Nephron progenitor cell (in vitro differentiated cells): ENCODE measurements at regions not wholly inside any gene's neighbourhood (a gene's known extent, or its start where the extent isn't known, plus 50 kb on each side); places are given as distances from the start of the nearest gene placed in this dataset.

Experiments used
- DNase-seq: peaks from one replicate; pipeline ENCODE4 v3.0.0; 2021
- H3K27ac Mint-ChIP-seq: 2 replicates; pipeline ENCODE4 v1.8.0; 2021; ENCODE audit warnings: mild to moderate bottlenecking, moderate library complexity, mixed read lengths
- H3K27me3 Mint-ChIP-seq: 2 replicates; pipeline ENCODE4 v1.8.0; 2021; ENCODE audit warnings: mild to moderate bottlenecking, low read depth, mixed read lengths; ENCODE audit not compliant: poor library complexity
- H3K36me3 Mint-ChIP-seq: 2 replicates; pipeline ENCODE4 v1.8.0; 2021; ENCODE audit warnings: low read depth, mixed read lengths
- H3K4me1 Mint-ChIP-seq: 2 replicates; pipeline ENCODE4 v1.8.0; 2021; ENCODE audit warnings: mixed read lengths
- H3K4me3 Mint-ChIP-seq: 2 replicates; pipeline ENCODE4 v1.8.0; 2021; ENCODE audit warnings: mild to moderate bottlenecking, moderate library complexity, mixed read lengths
- H3K9me3 Mint-ChIP-seq: 2 replicates; pipeline ENCODE4 v1.8.0; 2021; ENCODE audit warnings: mild to moderate bottlenecking, moderate library complexity, mixed read lengths
- CTCF ChIP-seq: fragments of 200-600 bp; sonication (generic); IDR thresholded peaks from 2 replicates; pipeline ENCODE4 v1.5.0; 2021; ENCODE audit warnings: antibody characterized with exemption

GRCh38 chr4:124514588-124514987 lies 197.9 kb downstream of the ANKRD50 start:
- Mint-ChIP-seq H3K27me3 (peaks cover 4% of the 10 kb centered on the region), H3K36me3 (no peaks in the 10 kb centered on the region), H3K9me3 (no peaks in the 10 kb centered on the region), H3K4me3 (no peak overlapping the region), H3K4me1 (no peaks in the 10 kb centered on the region), H3K27ac (peak overlapping the region; percentile 61)
- no peak for TF ChIP-seq CTCF
- no peak for DNase-seq

GRCh38 chr4:124515591-124515990 lies 196.9 kb downstream of the ANKRD50 start:
- TF ChIP-seq CTCF = no peak
- DNase-seq = no peak
- no peak overlapping the region for H3K4me3 Mint-ChIP-seq
- H3K27me3 Mint-ChIP-seq = peaks cover 4% of the 10 kb centered on the region
- H3K4me1 Mint-ChIP-seq = no peaks in the 10 kb centered on the region
- H3K27ac Mint-ChIP-seq = no peak overlapping the region
- H3K36me3 Mint-ChIP-seq = no peaks in the 10 kb centered on the region
- H3K9me3 Mint-ChIP-seq = no peaks in the 10 kb centered on the region

GRCh38 chr4:124519196-124519595 lies 193.3 kb downstream of the ANKRD50 start:
- H3K36me3 Mint-ChIP-seq = no peaks in the 10 kb centered on the region
- no peak for DNase-seq

GRCh38 chr4:124523816-124524215 lies 188.7 kb downstream of the ANKRD50 start:
- no peak for DNase-seq
- peaks cover 3% of the 10 kb centered on the region for H3K9me3 Mint-ChIP-seq
- H3K4me1 Mint-ChIP-seq = no peaks in the 10 kb centered on the region
- no peaks in the 10 kb centered on the region for H3K36me3 Mint-ChIP-seq
- no peak overlapping the region for H3K27ac Mint-ChIP-seq
- no peaks in the 10 kb centered on the region for H3K27me3 Mint-ChIP-seq
- TF ChIP-seq CTCF = no peak
- no peak overlapping the region for H3K4me3 Mint-ChIP-seq

More at GRCh38 chr4:124519196-124519595, 193.3 kb downstream of the ANKRD50 start:
- Mint-ChIP-seq H3K4me1 (no peaks in the 10 kb centered on the region), H3K27ac (no peak overlapping the region), H3K4me3 (no peak overlapping the region), H3K9me3 (no peaks in the 10 kb centered on the region), H3K27me3 (no peaks in the 10 kb centered on the region)
- TF ChIP-seq CTCF = no peak

- Mint-ChIP-seq H3K9me3 (peaks cover 3% of the 10 kb centered on the region), H3K36me3 (no peaks in the 10 kb centered on the region), H3K4me1 (no peaks in the 10 kb centered on the region), H3K27me3 (no peaks in the 10 kb centered on the region), H3K27ac (no peak overlapping the region), H3K4me3 (no peak overlapping the region)
- TF ChIP-seq CTCF = no peak
- DNase-seq = no peak
Observed at GRCh38 chr4:124525524-124525923, 187.0 kb downstream of the ANKRD50 start.

- Mint-ChIP-seq H3K4me1 (no peaks in the 10 kb centered on the region), H3K4me3 (no peak overlapping the region), H3K36me3 (no peaks in the 10 kb centered on the region), H3K27me3 (no peaks in the 10 kb centered on the region), H3K9me3 (peaks cover 3% of the 10 kb centered on the region), H3K27ac (peak overlapping the region; percentile 24)
- TF ChIP-seq CTCF = no peak
- no peak for DNase-seq
Observed at GRCh38 chr4:124526331-124526730, 186.2 kb downstream of the ANKRD50 start.
